CD4-positive, CD25-positive, alpha-beta regulatory T cell (primary cell): ENCODE measurements at regions not wholly inside any gene's neighbourhood (a gene's known extent, or its start where the extent isn't known, plus 50 kb on each side); places are given as distances from the start of the nearest gene placed in this dataset.

Experiments used
- ATAC-seq, 2 donors: fragments of 150-1000 bp; cut with Tn5 transposase; one replicate each; pipeline ENCODE4 v1.10.0; 2021; ENCODE audit warnings: low read depth in 2 of 2, moderate number of reproducible peaks in 2 of 2, moderate library complexity in 1 of 2
- DNase-seq, 3 donors: peaks; one replicate each; pipeline versions ENCODE4 v3.0.0 to v3.0.0-alpha.2; 2012 to 2022; ENCODE audit warnings: mixed read lengths in 1 of 3
- H3K27ac ChIP-seq: one replicate; pipeline ENCODE4 v1.7.0; 2013; ENCODE audit warnings: mild to moderate bottlenecking, low read length; ENCODE audit not compliant: insufficient read depth, poor library complexity, severe bottlenecking
- H3K27me3 ChIP-seq: one replicate; pipeline ENCODE4 v1.7.0; 2013; ENCODE audit warnings: low read length; ENCODE audit not compliant: control insufficient read depth, insufficient read depth
- H3K36me3 ChIP-seq: one replicate; pipeline ENCODE4 v1.7.0; 2013; ENCODE audit warnings: mild to moderate bottlenecking, low read length, moderate library complexity; ENCODE audit not compliant: control insufficient read depth, insufficient read depth
- H3K4me1 ChIP-seq: 2 replicates; pipeline ENCODE4 v1.7.0; 2013; ENCODE audit warnings: mild to moderate bottlenecking, low read length; ENCODE audit not compliant: insufficient read depth, control insufficient read depth, poor library complexity, severe bottlenecking
- H3K4me3 ChIP-seq: one replicate; pipeline ENCODE4 v1.7.0; 2013; ENCODE audit warnings: low read depth, mild to moderate bottlenecking, low read length, moderate library complexity
- H3K9me3 ChIP-seq, 2 experiments: 1 replicate in 1 of 2; 2 replicates in 1 of 2; pipeline ENCODE4 v1.7.0; 2013; ENCODE audit warnings: low read length in 2 of 2, mild to moderate bottlenecking in 1 of 2, moderate library complexity in 1 of 2; ENCODE audit not compliant: control insufficient read depth in 2 of 2
- H3K27ac Mint-ChIP-seq, 3 donors: one replicate each; pipeline ENCODE4 v1.8.0; 2020 to 2022; ENCODE audit warnings: mild to moderate bottlenecking in 3 of 3, mixed read lengths in 3 of 3, moderate library complexity in 2 of 3
- H3K27me3 Mint-ChIP-seq: one replicate; pipeline ENCODE4 v1.8.0; 2022; ENCODE audit warnings: mild to moderate bottlenecking, mixed read lengths
- H3K36me3 Mint-ChIP-seq: one replicate; pipeline ENCODE4 v1.8.0; 2020; ENCODE audit warnings: mixed read lengths
- H3K4me1 Mint-ChIP-seq, 4 donors: one replicate each; pipeline ENCODE4 v1.8.0; 2020 to 2022; ENCODE audit warnings: mixed read lengths in 4 of 4, mild to moderate bottlenecking in 1 of 4
- H3K4me3 Mint-ChIP-seq, 4 donors: one replicate each; pipeline ENCODE4 v1.8.0; 2020 to 2022; ENCODE audit warnings: mild to moderate bottlenecking in 4 of 4, mixed read lengths in 4 of 4, moderate library complexity in 3 of 4
- H3K9me3 Mint-ChIP-seq, 7 donors: one replicate each; pipeline ENCODE4 v1.8.0; 2020 to 2022; ENCODE audit warnings: mixed read lengths in 7 of 7, mild to moderate bottlenecking in 3 of 7, moderate library complexity in 2 of 7

DNA sequence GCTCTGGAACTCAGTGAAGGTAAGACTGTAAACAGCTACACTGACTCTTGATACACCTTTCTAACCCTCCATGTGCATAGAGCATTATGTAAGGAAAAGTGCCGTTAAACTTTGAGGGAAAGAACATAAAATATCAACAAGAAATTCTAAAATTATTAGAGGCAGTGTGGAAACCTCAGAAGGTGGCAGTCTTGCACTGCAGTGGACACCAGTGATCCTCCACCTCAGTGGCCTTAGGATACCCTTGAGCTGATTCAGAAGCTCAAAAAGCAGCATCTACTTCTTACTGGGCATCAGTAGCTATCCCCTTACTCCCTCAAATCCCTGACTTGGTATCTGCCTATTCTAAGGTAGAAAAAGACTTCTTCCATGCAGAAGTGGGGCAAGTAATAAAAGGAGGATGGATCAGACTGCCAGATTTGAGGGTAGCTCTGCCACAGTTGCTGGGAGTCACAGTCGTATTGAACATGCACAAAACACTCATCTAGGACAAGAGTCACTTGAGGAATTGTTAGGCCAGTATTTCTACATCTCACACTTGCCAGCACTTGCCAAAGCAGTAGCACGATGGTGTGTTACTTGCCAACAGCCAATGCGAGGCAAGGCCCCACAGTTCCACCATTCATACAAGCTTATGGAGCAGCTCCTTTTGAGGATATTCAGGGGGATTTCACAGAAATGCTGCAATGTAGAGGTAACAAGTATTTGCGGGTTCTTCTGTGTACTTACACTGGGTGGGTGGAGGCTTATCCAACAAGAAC lies 529.4 kb upstream of the TSPY4 start:
- no peaks in the 10 kb centered on the region for H3K4me1 ChIP-seq
- H3K36me3 Mint-ChIP-seq, result no peaks in the 10 kb centered on the region
- H3K27ac ChIP-seq, result no peak overlapping the region
- ATAC-seq (no peak), DNase-seq (no peak)
- H3K27ac Mint-ChIP-seq, result no peak overlapping the region
- H3K4me3 Mint-ChIP-seq, result no peak overlapping the region
- H3K36me3 ChIP-seq, result no peaks in the 10 kb centered on the region
- H3K9me3 Mint-ChIP-seq, result no peaks in the 10 kb centered on the region
- no peaks in the 10 kb centered on the region for H3K27me3 ChIP-seq
- H3K27me3 Mint-ChIP-seq, result no peaks in the 10 kb centered on the region
- no peak overlapping the region for H3K4me3 ChIP-seq
- H3K4me1 Mint-ChIP-seq, result no peaks in the 10 kb centered on the region
- no peaks in the 10 kb centered on the region for H3K9me3 ChIP-seq

DNA sequence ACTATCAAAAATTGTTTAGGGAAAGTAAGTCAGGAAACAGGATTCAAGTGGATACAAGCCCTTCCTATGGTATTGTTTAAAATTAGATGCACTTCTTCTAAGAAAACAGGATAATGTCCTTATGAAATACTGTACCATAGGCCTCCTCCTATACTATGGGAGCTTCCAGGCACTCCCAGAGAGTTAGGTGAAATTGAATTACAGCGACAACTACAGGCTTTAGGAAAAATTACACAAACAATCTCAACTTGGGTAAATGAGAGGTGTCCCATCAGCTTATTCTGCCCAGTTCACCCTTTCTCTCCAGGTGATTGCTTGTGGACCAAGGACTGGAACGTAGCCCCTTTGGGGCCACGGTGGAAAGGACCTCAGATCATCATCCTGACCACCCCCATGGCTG lies 528.7 kb upstream of the TSPY4 start:
- Histone ChIP-seq H3K9me3 (no peaks in the 10 kb centered on the region), H3K36me3 (no peaks in the 10 kb centered on the region), H3K4me3 (no peak overlapping the region), H3K27ac (no peak overlapping the region), H3K4me1 (no peaks in the 10 kb centered on the region), H3K27me3 (no peaks in the 10 kb centered on the region)
- Mint-ChIP-seq H3K27ac (no peak overlapping the region), H3K4me3 (no peak overlapping the region), H3K27me3 (no peaks in the 10 kb centered on the region), H3K36me3 (no peaks in the 10 kb centered on the region), H3K4me1 (no peaks in the 10 kb centered on the region), H3K9me3 (no peaks in the 10 kb centered on the region)
- DNase-seq, result no peak
- ATAC-seq, result no peak

- Histone ChIP-seq H3K4me3 (no peak overlapping the region), H3K36me3 (no peaks in the 10 kb centered on the region), H3K4me1 (no peaks in the 10 kb centered on the region), H3K9me3 (no peaks in the 10 kb centered on the region), H3K27ac (no peak overlapping the region), H3K27me3 (no peaks in the 10 kb centered on the region)
- Mint-ChIP-seq H3K9me3 (no peaks in the 10 kb centered on the region), H3K4me3 (no peak overlapping the region), H3K27ac (no peak overlapping the region), H3K27me3 (no peaks in the 10 kb centered on the region), H3K36me3 (no peaks in the 10 kb centered on the region), H3K4me1 (no peaks in the 10 kb centered on the region)
- DNase-seq, result no peak
- no peak for ATAC-seq
Observed at GRCh38 chrY:8809076-8809475, 528.2 kb upstream of the TSPY4 start.

GRCh38 chrY:8814143-8814542 lies 523.1 kb upstream of the TSPY4 start:
- H3K36me3 ChIP-seq, result no peaks in the 10 kb centered on the region
- H3K9me3 ChIP-seq, result no peaks in the 10 kb centered on the region
- no peaks in the 10 kb centered on the region for H3K27me3 ChIP-seq
- Mint-ChIP-seq H3K27me3 (no peaks in the 10 kb centered on the region), H3K27ac (no peak overlapping the region), H3K4me3 (no peak overlapping the region), H3K4me1 (no peaks in the 10 kb centered on the region), H3K9me3 (peaks cover 0 to 1% (median 0%) of the 10 kb centered on the region in 7 donors), H3K36me3 (no peaks in the 10 kb centered on the region)
- no peak overlapping the region for H3K27ac ChIP-seq
- H3K4me3 ChIP-seq, result no peak overlapping the region
- ATAC-seq (no peak), DNase-seq (no peak)
- H3K4me1 ChIP-seq, result no peaks in the 10 kb centered on the region

DNA sequence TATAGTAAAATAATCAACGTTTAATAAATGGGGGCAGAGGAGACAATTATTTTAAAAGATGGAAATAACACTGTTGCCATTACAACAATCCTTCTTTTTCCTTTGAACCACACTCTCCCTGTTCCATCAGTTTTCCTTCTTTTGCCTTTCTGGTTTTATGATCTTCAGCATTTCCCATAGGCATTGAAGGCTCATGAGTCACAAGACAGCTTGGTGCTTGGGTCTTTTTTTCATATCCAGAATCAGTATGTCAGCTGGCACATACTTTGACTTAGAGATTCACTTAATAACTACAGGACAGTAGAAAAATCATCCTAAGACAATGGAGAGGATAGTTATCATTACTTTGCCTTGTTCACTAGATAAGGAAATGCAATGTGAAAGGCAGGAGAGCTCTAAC lies 521.6 kb upstream of the TSPY4 start:
- Histone ChIP-seq H3K4me1 (no peaks in the 10 kb centered on the region), H3K9me3 (no peaks in the 10 kb centered on the region), H3K36me3 (no peaks in the 10 kb centered on the region), H3K27ac (no peak overlapping the region), H3K4me3 (no peak overlapping the region), H3K27me3 (no peaks in the 10 kb centered on the region)
- no peak for ATAC-seq
- Mint-ChIP-seq H3K4me3 (no peak overlapping the region), H3K9me3 (peaks cover 0 to 1% (median 0%) of the 10 kb centered on the region in 7 donors), H3K4me1 (no peaks in the 10 kb centered on the region), H3K36me3 (no peaks in the 10 kb centered on the region), H3K27ac (no peak overlapping the region), H3K27me3 (no peaks in the 10 kb centered on the region)
- DNase-seq, result no peak

- Histone ChIP-seq H3K9me3 (no peaks in the 10 kb centered on the region), H3K27ac (no peak overlapping the region), H3K4me3 (no peak overlapping the region), H3K36me3 (no peaks in the 10 kb centered on the region), H3K4me1 (no peaks in the 10 kb centered on the region), H3K27me3 (no peaks in the 10 kb centered on the region)
- Mint-ChIP-seq H3K9me3 (peaks cover 0 to 1% (median 0%) of the 10 kb centered on the region in 7 donors), H3K4me1 (no peaks in the 10 kb centered on the region), H3K27ac (no peak overlapping the region), H3K27me3 (no peaks in the 10 kb centered on the region), H3K4me3 (no peak overlapping the region), H3K36me3 (no peaks in the 10 kb centered on the region)
- ATAC-seq (no peak), DNase-seq (no peak)
Observed at GRCh38 chrY:8820032-8820431, 517.2 kb upstream of the TSPY4 start.

DNA sequence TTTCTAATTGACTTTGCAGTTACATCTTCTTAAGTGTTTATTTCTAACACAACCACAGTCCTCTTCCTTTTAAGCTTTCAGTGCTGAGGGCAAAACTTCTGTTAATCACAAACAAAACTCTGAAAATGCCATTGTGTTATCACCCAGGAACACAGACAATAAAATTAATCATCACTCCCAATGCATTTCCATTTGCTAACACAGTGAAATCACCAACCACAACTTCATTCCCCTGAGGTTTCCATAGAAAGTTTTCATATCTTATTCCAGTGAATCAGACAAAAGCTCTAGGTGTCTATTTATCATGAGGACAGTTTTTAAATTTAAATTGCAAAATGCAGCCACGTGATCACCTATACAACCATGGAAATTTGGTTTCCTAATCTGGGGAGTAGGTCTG lies 516.2 kb upstream of the TSPY4 start:
- no peaks in the 10 kb centered on the region for H3K36me3 ChIP-seq
- peaks cover 0 to 2% (median 0%) of the 10 kb centered on the region in 7 donors for H3K9me3 Mint-ChIP-seq
- H3K27ac Mint-ChIP-seq, result no peak overlapping the region
- H3K9me3 ChIP-seq, result no peaks in the 10 kb centered on the region
- no peak for DNase-seq
- H3K4me1 ChIP-seq, result no peaks in the 10 kb centered on the region
- no peaks in the 10 kb centered on the region for H3K36me3 Mint-ChIP-seq
- no peaks in the 10 kb centered on the region for H3K27me3 Mint-ChIP-seq
- H3K27me3 ChIP-seq, result no peaks in the 10 kb centered on the region
- ATAC-seq, result no peak
- no peaks in the 10 kb centered on the region for H3K4me1 Mint-ChIP-seq
- no peak overlapping the region for H3K4me3 ChIP-seq
- H3K4me3 Mint-ChIP-seq, result no peak overlapping the region
- no peak overlapping the region for H3K27ac ChIP-seq

- H3K27me3 ChIP-seq, result no peaks in the 10 kb centered on the region
Observed at GRCh38 chrY:8852278-8852677, 485.0 kb upstream of the TSPY4 start.

More at GRCh38 chrY:8852278-8852677, 485.0 kb upstream of the TSPY4 start:
- H3K4me3 ChIP-seq, result no peak overlapping the region
- Mint-ChIP-seq H3K36me3 (no peaks in the 10 kb centered on the region), H3K27ac (no peak overlapping the region), H3K4me1 (no peaks in the 10 kb centered on the region), H3K9me3 (no peaks in the 10 kb centered on the region), H3K4me3 (no peak overlapping the region), H3K27me3 (no peaks in the 10 kb centered on the region)
- H3K4me1 ChIP-seq, result no peaks in the 10 kb centered on the region
- H3K9me3 ChIP-seq, result no peaks in the 10 kb centered on the region
- DNase-seq (no peak), ATAC-seq (no peak)
- no peak overlapping the region for H3K27ac ChIP-seq
- no peaks in the 10 kb centered on the region for H3K36me3 ChIP-seq
